PC-3 (cell line): ENCODE measurements at regions not wholly inside any gene's neighbourhood (a gene's known extent, or its start where the extent isn't known, plus 50 kb on each side); places are given as distances from the start of the nearest gene placed in this dataset.

Source experiments
- EZH2 ChIP-seq: fragments of 300-600 bp; sonication (generic); IDR thresholded peaks from one replicate; pipeline ENCODE4 v1.6.1; 2017; ENCODE audit warnings: antibody characterized with exemption, mild to moderate bottlenecking, low read length; ENCODE audit not compliant: unreplicated experiment
- EZH2phosphoT487 ChIP-seq: fragments of 300-600 bp; sonication (generic); IDR thresholded peaks from 2 replicates; pipeline ENCODE4 v1.6.1; 2018; ENCODE audit warnings: mild to moderate bottlenecking, antibody characterized with exemption, low read length, borderline replicate concordance
- TF ChIP-seq, protein P1 (sequence below): fragments of 300-600 bp; sonication (generic); conservative IDR thresholded peaks from 2 replicates; pipeline ENCODE4 v1.5.1; 2017; ENCODE audit warnings: antibody characterized with exemption, low read depth, mild to moderate bottlenecking, low read length

DNA sequence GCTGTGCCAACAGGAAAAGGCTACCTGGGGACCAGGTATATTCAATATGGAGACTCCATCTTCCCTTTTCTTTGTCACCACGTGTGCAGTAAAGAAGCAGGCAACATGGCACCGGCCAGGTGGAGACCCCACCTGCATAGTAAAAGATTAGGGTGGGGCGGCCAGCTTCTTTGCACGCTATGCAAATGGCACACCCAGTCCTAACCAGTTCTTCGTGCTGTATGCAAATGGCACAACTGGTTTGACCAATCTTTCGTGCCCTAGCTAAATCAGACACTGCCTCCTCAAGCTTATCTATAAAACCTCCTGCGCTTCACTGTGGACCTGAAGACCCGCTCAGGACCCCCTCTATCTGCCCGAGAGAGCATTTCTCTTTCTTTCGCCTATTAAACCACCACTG, 88.8 kb upstream of the EZR start:
- TF ChIP-seq, protein P1, sequence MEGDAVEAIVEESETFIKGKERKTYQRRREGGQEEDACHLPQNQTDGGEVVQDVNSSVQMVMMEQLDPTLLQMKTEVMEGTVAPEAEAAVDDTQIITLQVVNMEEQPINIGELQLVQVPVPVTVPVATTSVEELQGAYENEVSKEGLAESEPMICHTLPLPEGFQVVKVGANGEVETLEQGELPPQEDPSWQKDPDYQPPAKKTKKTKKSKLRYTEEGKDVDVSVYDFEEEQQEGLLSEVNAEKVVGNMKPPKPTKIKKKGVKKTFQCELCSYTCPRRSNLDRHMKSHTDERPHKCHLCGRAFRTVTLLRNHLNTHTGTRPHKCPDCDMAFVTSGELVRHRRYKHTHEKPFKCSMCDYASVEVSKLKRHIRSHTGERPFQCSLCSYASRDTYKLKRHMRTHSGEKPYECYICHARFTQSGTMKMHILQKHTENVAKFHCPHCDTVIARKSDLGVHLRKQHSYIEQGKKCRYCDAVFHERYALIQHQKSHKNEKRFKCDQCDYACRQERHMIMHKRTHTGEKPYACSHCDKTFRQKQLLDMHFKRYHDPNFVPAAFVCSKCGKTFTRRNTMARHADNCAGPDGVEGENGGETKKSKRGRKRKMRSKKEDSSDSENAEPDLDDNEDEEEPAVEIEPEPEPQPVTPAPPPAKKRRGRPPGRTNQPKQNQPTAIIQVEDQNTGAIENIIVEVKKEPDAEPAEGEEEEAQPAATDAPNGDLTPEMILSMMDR: no peak
- TF ChIP-seq EZH2phosphoT487 (no peak), EZH2 (no peak)
